K562 (cell line): ENCODE measurements at regions not wholly inside any gene's neighbourhood (a gene's known extent, or its start where the extent isn't known, plus 50 kb on each side); places are given as distances from the start of the nearest gene placed in this dataset.

Experiments
- ATF3 ChIP-seq, 2 experiments: fragments of 450-650 bp in 1 of 2; sonication (generic) in 1 of 2; formaldehyde crosslinking in 1 of 2; IDR thresholded peaks in 1 of 2; conservative IDR thresholded peaks in 1 of 2; 2 replicates each; pipeline versions ENCODE4 v1.6.1 to v1.8.1; 2016 to 2023; ENCODE audit warnings: mild to moderate bottlenecking in 2 of 2, moderate library complexity in 2 of 2, inconsistent platforms in 1 of 2, missing genetic modification reagents in 1 of 2
- KAT7 ChIP-seq: sonication (generic); formaldehyde crosslinking; IDR thresholded peaks from 2 replicates; pipeline ENCODE4 v1.8.0; 2022; ENCODE audit warnings: missing genetic modification reagents, mild to moderate bottlenecking, borderline replicate concordance
- MAX ChIP-seq: sonication (generic); formaldehyde crosslinking; IDR thresholded peaks from 2 replicates; pipeline ENCODE4 v1.9.0; 2022; ENCODE audit warnings: mild to moderate bottlenecking, missing genetic modification reagents
- PHF20 ChIP-seq: fragments of 450-650 bp; IDR thresholded peaks from 2 replicates; pipeline ENCODE4 v1.6.1; 2018; ENCODE audit not compliant: partially characterized antibody
- ZNF23 ChIP-seq: fragments of 250-450 bp; sonication (Bioruptor Pico); IDR thresholded peaks from 2 replicates; pipeline ENCODE4 v1.4.0; 2020; ENCODE audit warnings: mild to moderate bottlenecking
- ZNF395 ChIP-seq: fragments of 200-800 bp; sonication (Bioruptor generic); IDR thresholded peaks from 2 replicates; pipeline ENCODE4 v1.6.1; 2017; ENCODE audit warnings: missing genetic modification characterization, missing compliant biosample characterization
- ZNF444 ChIP-seq: fragments of 250-450 bp; sonication (Bioruptor Pico); IDR thresholded peaks from 2 replicates; pipeline ENCODE4 v1.4.0; 2020; ENCODE audit warnings: mild to moderate bottlenecking, moderate library complexity
- ZNF584 ChIP-seq: fragments of 200-800 bp; sonication (Bioruptor generic); IDR thresholded peaks from 2 replicates; pipeline ENCODE4 v1.6.1; 2016; ENCODE audit warnings: low read depth, mild to moderate bottlenecking, missing genetic modification characterization, missing compliant biosample characterization
- TF ChIP-seq, protein P1 (sequence below): sonication (generic); formaldehyde crosslinking; IDR thresholded peaks from 2 replicates; pipeline ENCODE4 v1.8.0; 2022; ENCODE audit warnings: missing genetic modification reagents, mild to moderate bottlenecking, borderline replicate concordance
- TF ChIP-seq, protein P2 (sequence below): fragments of 450-650 bp; IDR thresholded peaks from 2 replicates; pipeline ENCODE4 v1.6.1; 2017; ENCODE audit warnings: antibody characterized with exemption
- TF ChIP-seq, protein P3 (sequence below), 2 experiments: fragments of 450-650 bp; formaldehyde crosslinking in 1 of 2; IDR thresholded peaks; 2 replicates each; pipeline versions ENCODE4 v1.4.0 to v1.6.1; 2014 to 2020; ENCODE audit warnings: mild to moderate bottlenecking in 2 of 2, borderline replicate concordance in 1 of 2, low read depth in 1 of 2

DNA sequence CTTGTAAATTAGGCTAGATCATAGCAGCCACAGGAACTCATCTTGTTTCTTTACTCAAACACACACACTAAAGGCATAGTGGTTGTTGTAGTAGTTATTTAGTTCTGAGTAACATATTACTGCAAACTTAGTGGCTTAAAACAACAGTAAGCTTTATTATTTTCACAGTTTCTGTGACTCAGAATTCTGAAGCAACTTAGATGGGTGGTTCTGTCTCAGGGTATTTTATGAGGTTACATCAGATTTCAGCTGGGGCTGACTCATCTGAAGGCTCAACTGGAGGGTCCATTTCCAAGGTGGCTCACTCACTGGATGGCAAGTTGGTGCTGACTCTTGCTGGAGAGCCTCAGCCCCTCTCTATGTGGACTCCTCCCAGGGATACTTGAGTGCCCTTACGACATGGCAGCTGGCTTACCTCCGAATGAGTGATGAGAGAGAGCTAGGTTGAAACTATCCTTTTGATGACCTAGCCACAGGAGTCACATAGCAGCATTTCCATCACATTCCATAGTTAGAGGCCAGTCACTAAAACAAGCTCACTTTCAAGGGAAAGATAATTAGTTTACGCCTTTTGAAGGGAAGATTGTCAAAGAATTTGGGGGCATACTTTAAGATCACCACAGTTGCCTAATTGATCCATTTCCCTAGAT is 101.0 kb upstream of the PRNP start (continued):
- no peak for TF ChIP-seq MAX (CRISPR knock-in tag)
- no peak for TF ChIP-seq KAT7 (CRISPR knock-in tag)
- TF ChIP-seq ZNF444 (CRISPR knock-in tag): no peak
- TF ChIP-seq ZNF584 (CRISPR knock-in tag): peak; percentile 76
- TF ChIP-seq PHF20: no peak
- TF ChIP-seq, protein P1, sequence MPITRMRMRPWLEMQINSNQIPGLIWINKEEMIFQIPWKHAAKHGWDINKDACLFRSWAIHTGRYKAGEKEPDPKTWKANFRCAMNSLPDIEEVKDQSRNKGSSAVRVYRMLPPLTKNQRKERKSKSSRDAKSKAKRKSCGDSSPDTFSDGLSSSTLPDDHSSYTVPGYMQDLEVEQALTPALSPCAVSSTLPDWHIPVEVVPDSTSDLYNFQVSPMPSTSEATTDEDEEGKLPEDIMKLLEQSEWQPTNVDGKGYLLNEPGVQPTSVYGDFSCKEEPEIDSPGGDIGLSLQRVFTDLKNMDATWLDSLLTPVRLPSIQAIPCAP (CRISPR knock-in tag): no peak
- TF ChIP-seq, protein P2, sequence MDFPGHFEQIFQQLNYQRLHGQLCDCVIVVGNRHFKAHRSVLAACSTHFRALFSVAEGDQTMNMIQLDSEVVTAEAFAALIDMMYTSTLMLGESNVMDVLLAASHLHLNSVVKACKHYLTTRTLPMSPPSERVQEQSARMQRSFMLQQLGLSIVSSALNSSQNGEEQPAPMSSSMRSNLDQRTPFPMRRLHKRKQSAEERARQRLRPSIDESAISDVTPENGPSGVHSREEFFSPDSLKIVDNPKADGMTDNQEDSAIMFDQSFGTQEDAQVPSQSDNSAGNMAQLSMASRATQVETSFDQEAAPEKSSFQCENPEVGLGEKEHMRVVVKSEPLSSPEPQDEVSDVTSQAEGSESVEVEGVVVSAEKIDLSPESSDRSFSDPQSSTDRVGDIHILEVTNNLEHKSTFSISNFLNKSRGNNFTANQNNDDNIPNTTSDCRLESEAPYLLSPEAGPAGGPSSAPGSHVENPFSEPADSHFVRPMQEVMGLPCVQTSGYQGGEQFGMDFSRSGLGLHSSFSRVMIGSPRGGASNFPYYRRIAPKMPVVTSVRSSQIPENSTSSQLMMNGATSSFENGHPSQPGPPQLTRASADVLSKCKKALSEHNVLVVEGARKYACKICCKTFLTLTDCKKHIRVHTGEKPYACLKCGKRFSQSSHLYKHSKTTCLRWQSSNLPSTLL: no peak
- TF ChIP-seq, protein P3, sequence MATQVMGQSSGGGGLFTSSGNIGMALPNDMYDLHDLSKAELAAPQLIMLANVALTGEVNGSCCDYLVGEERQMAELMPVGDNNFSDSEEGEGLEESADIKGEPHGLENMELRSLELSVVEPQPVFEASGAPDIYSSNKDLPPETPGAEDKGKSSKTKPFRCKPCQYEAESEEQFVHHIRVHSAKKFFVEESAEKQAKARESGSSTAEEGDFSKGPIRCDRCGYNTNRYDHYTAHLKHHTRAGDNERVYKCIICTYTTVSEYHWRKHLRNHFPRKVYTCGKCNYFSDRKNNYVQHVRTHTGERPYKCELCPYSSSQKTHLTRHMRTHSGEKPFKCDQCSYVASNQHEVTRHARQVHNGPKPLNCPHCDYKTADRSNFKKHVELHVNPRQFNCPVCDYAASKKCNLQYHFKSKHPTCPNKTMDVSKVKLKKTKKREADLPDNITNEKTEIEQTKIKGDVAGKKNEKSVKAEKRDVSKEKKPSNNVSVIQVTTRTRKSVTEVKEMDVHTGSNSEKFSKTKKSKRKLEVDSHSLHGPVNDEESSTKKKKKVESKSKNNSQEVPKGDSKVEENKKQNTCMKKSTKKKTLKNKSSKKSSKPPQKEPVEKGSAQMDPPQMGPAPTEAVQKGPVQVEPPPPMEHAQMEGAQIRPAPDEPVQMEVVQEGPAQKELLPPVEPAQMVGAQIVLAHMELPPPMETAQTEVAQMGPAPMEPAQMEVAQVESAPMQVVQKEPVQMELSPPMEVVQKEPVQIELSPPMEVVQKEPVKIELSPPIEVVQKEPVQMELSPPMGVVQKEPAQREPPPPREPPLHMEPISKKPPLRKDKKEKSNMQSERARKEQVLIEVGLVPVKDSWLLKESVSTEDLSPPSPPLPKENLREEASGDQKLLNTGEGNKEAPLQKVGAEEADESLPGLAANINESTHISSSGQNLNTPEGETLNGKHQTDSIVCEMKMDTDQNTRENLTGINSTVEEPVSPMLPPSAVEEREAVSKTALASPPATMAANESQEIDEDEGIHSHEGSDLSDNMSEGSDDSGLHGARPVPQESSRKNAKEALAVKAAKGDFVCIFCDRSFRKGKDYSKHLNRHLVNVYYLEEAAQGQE (IDR thresholded peaks at IDR 0.05; ENCODE audit: borderline replicate concordance): 0 out of 2 replicates have a peak, but pooled peaks have one; percentile 5
- TF ChIP-seq, protein P3 (CRISPR knock-in tag; IDR thresholded peaks at IDR 0.05; ENCODE audit: low read depth): no peak
- TF ChIP-seq ATF3 (IDR thresholded peaks at IDR 0.05): peak; percentile 89
- TF ChIP-seq ATF3 (CRISPR knock-in tag; conservative IDR thresholded peaks at IDR 0.05): no peak
- TF ChIP-seq ZNF23 (CRISPR knock-in tag): no peak
- no peak for TF ChIP-seq ZNF395 (CRISPR knock-in tag)
